ENCODE measurements at regions not wholly inside any gene's neighbourhood (a gene's known extent, or its start where the extent isn't known, plus 50 kb on each side); places are given as distances from the start of the nearest gene placed in this dataset.
"Not testable (repeated sequence)": the region's sequence is repeated elsewhere in the genome, so short reads cannot be mapped to it uniquely, and the experiment has no call there.

GRCh38 chr9:62881811-62882210 is 1692.0 kb downstream of the SPATA31A7 start:
- not testable (repeated sequence) for TF ChIP-seq CTCF (conservative IDR thresholded peaks at IDR 0.05); ZFX (IDR thresholded peaks at IDR 0.05)

Measured in C4-2B (cell line).